ENCODE measurements at regions not wholly inside any gene's neighbourhood (a gene's known extent, or its start where the extent isn't known, plus 50 kb on each side); places are given as distances from the start of the nearest gene placed in this dataset.

GRCh38 chr12:103114296-103115055 is 157.0 kb downstream of the ASCL1 start:
- intact Hi-C loops (cut with DNase I): no loop called here

DNA sequence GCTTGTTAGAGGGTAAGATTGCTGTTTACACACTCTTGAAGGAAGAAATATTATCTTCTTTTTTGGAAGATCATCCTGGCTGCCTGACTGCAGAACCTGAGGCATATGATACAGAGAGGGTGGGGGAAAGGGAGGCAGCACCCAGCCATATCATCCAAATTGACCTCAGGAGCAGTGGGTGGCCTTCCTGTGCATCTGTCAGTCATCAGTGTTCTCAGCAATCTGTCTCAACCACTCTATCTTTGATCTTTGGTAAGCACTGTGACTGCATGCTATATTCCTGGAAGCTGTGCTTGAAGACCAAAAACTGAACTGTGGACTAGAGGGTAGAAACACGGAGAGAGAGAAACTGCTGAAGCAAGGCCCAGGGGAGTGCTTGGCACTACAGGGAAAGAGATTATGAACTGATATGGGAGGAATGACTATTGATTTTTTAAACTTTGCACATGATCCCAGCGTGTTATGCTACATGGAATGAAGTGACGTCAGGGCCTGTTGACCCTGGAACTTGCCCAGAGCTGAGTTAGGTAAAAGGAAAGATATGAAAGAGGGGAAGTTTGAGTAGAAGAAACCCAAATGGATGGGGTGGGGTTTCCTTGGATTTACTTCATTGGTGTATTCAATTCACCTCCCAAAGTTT is 171.5 kb downstream of the ASCL1 start:
- no peaks in the 10 kb centered on the region for H3K4me1 ChIP-seq
- ATAC-seq (no peak), DNase-seq (no peak)
- H3K27ac ChIP-seq: no peak overlapping the region
- H3K27me3 ChIP-seq: no peaks in the 10 kb centered on the region
- WGBS, 2 donors: 51 to 54% methylated on average over 3 of the region's 3 CpGs
- intact Hi-C loops (cut with DNase I): no loop called here
- no peaks in the 10 kb centered on the region for H3K36me3 ChIP-seq
- H3K9me3 ChIP-seq: peaks cover 0 to 25% (median 8%) of the 10 kb centered on the region in 11 donors
- TF ChIP-seq CTCF (IDR thresholded peaks at IDR 0.05): no peak
- no peak overlapping the region for H3K4me3 ChIP-seq

More at GRCh38 chr12:103114296-103115055, 157.0 kb downstream of the ASCL1 start:
- H3K27me3 ChIP-seq: no peaks in the 10 kb centered on the region
- H3K36me3 ChIP-seq: no peaks in the 10 kb centered on the region
- H3K4me3 ChIP-seq: no peak overlapping the region
- TF ChIP-seq CTCF (IDR thresholded peaks at IDR 0.05): no peak
- DNase-seq (no peak), ATAC-seq (no peak)
- H3K9me3 ChIP-seq: no peaks in the 10 kb centered on the region
- WGBS, 2 donors: 79 to 85% methylated on average over 5 of the region's 5 CpGs
- H3K4me1 ChIP-seq: no peaks in the 10 kb centered on the region
- H3K27ac ChIP-seq: no peak overlapping the region

GRCh38 chr12:103130564-103130963 is 173.1 kb downstream of the ASCL1 start:
- TF ChIP-seq CTCF (IDR thresholded peaks at IDR 0.05): no peak
- 77 to 81% methylated on average over 3 of the region's 3 CpGs for WGBS, 2 donors
- ATAC-seq: no peak

GRCh38 chr12:103138538-103138937 is 181.1 kb downstream of the ASCL1 start:
- Histone ChIP-seq H3K9me3 (peaks cover 0 to 36% (median 16%) of the 10 kb centered on the region in 11 donors), H3K27me3 (no peaks in the 10 kb centered on the region), H3K4me1 (no peaks in the 10 kb centered on the region), H3K36me3 (no peaks in the 10 kb centered on the region), H3K4me3 (no peak overlapping the region), H3K27ac (no peak overlapping the region)
- ATAC-seq (no peak), DNase-seq (no peak)
- no peak for TF ChIP-seq CTCF (IDR thresholded peaks at IDR 0.05)
- 86 to 87% methylated on average over 1 of the region's 1 CpG for WGBS, 2 donors
- intact Hi-C loops (cut with DNase I): no loop called here

More at GRCh38 chr12:103130564-103130963, 173.1 kb downstream of the ASCL1 start:
- peaks cover 0 to 40% (median 20%) of the 10 kb centered on the region in 11 donors for H3K9me3 ChIP-seq
- intact Hi-C loops (cut with DNase I): no loop called here
- no peak overlapping the region for H3K4me3 ChIP-seq
- H3K27ac ChIP-seq: no peak overlapping the region
- no peaks in the 10 kb centered on the region for H3K27me3 ChIP-seq
- DNase-seq: no peak
- H3K4me1 ChIP-seq: no peaks in the 10 kb centered on the region
- H3K36me3 ChIP-seq: no peaks in the 10 kb centered on the region
